C4-2B (cell line): ENCODE measurements at regions not wholly inside any gene's neighbourhood (a gene's known extent, or its start where the extent isn't known, plus 50 kb on each side); places are given as distances from the start of the nearest gene placed in this dataset.

Experiments
- ZFX ChIP-seq: fragments of 450-650 bp; IDR thresholded peaks from 2 replicates; pipeline ENCODE4 v1.6.1; 2017
- TF ChIP-seq, protein P1 (sequence below): fragments of 450-650 bp; conservative IDR thresholded peaks from 2 replicates; pipeline ENCODE4 v1.5.1; 2017; ENCODE audit warnings: mild to moderate bottlenecking

DNA sequence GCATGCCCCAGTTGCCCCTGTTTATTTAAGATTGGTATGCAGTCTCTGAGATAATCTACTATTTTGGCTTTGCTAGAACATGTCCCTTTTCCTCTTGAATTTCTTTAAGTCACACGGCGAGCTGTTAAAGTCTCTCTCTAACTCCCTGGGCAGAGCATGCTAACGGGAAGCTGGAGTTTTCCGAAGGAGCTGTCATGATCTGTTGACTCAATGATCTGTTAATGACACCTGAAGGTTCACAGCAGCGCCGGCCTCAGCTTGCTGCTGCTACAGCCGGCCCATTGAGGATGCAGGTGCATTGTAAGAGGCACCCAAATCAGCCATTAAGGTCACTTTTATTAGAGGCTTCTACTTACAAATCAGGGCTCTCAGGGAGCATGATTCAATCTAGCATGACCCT, 1203.4 kb downstream of the MAT2B start:
- TF ChIP-seq, protein P1, sequence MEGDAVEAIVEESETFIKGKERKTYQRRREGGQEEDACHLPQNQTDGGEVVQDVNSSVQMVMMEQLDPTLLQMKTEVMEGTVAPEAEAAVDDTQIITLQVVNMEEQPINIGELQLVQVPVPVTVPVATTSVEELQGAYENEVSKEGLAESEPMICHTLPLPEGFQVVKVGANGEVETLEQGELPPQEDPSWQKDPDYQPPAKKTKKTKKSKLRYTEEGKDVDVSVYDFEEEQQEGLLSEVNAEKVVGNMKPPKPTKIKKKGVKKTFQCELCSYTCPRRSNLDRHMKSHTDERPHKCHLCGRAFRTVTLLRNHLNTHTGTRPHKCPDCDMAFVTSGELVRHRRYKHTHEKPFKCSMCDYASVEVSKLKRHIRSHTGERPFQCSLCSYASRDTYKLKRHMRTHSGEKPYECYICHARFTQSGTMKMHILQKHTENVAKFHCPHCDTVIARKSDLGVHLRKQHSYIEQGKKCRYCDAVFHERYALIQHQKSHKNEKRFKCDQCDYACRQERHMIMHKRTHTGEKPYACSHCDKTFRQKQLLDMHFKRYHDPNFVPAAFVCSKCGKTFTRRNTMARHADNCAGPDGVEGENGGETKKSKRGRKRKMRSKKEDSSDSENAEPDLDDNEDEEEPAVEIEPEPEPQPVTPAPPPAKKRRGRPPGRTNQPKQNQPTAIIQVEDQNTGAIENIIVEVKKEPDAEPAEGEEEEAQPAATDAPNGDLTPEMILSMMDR = no peak
- no peak for TF ChIP-seq ZFX
